ENCODE measurements at regions not wholly inside any gene's neighbourhood (a gene's known extent, or its start where the extent isn't known, plus 50 kb on each side); places are given as distances from the start of the nearest gene placed in this dataset.
A peak's percentile ranks its signal among the peaks of the same experiment; 100 is the strongest.

DNA sequence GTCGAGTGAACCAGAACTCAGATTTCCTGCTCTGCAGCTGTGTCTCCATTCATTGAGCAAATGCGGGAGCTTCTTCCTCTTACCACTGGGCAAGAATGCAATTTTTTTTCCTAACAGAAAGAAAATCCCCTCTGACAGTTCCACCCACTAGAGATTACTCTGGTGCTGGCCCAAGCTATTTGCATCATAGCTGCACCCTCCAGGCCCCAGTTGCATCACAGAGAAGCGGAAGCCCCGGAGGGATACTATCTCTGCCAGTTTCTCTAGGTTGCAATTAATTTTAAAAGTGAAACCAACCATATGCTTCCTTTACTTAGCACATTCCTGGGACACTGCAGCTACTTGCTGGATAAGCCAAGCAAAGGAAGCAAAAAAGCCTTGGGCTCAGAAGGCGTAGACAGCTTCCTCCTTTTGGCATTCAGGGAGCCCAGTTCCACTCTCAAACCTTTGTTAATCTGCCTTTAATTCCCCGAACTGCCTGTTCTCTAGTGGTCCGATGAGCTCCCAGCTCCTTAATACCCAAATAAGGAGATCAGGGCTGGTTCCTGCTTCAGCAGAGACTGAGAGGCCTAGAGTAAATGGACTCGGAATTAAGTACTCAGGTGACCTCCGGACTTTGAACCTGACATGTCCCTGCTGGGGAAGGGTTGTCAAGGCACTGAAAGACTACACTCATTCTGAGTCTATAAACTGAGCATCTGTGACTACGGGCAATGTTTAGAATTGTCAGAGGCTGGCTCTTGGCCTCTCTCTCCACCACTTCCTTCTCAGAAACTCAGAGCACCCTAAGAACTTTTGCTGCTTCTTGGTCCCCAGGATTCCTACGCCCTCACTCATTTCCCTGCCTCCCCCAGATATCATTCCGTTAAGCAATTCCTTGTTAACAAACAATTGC, 72.5 kb upstream of the TNFSF18 start (continued):
- peak; percentile 27; the same call in 1 of the 2 replicates for TF ChIP-seq SMC3 (IDR thresholded peaks at IDR 0.05; ENCODE audit: low read length)
- TF ChIP-seq ZNF34 (CRISPR knock-in tag; IDR thresholded peaks at IDR 0.05; ENCODE audit: borderline replicate concordance) = no peak
- peak; percentile 88 for TF ChIP-seq GATAD2A (CRISPR knock-in tag; IDR thresholded peaks at IDR 0.05)
- peak; percentile 53; the same call in 1 of the 2 replicates for TF ChIP-seq POLR2G (IDR thresholded peaks at IDR 0.05; ENCODE audit: low read depth, low read length)
- TF ChIP-seq, protein P1, sequence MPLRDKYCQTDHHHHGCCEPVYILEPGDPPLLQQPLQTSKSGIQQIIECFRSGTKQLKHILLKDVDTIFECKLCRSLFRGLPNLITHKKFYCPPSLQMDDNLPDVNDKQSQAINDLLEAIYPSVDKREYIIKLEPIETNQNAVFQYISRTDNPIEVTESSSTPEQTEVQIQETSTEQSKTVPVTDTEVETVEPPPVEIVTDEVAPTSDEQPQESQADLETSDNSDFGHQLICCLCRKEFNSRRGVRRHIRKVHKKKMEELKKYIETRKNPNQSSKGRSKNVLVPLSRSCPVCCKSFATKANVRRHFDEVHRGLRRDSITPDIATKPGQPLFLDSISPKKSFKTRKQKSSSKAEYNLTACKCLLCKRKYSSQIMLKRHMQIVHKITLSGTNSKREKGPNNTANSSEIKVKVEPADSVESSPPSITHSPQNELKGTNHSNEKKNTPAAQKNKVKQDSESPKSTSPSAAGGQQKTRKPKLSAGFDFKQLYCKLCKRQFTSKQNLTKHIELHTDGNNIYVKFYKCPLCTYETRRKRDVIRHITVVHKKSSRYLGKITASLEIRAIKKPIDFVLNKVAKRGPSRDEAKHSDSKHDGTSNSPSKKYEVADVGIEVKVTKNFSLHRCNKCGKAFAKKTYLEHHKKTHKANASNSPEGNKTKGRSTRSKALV (CRISPR knock-in tag; IDR thresholded peaks at IDR 0.05) = no peak
- TF ChIP-seq ZKSCAN1 (IDR thresholded peaks at IDR 0.05; ENCODE audit: low read length) = no peak
- no peak for TF ChIP-seq GABPA (IDR thresholded peaks at IDR 0.05; ENCODE audit: low read depth, low read length)
- TF ChIP-seq GABPA (CRISPR knock-in tag; IDR thresholded peaks at IDR 0.05; ENCODE audit: low read depth) = peak; percentile 41
- no peak for TF ChIP-seq CBX1 (IDR thresholded peaks at IDR 0.05; ENCODE audit: low read depth)
- 0 out of 2 replicates have a peak, but pooled peaks have one; percentile 29 for TF ChIP-seq FOXO1 (CRISPR knock-in tag; IDR thresholded peaks at IDR 0.05)
- peak; percentile 78; the same call in 1 of the 2 replicates for TF ChIP-seq KDM6A (CRISPR knock-in tag; IDR thresholded peaks at IDR 0.05; ENCODE audit: low read depth)
- TF ChIP-seq SSRP1 (CRISPR knock-in tag; IDR thresholded peaks at IDR 0.05) = 0 out of 2 replicates have a peak, but pooled peaks have one; percentile 72
- TF ChIP-seq RARA (CRISPR knock-in tag; IDR thresholded peaks at IDR 0.05) = peak; percentile 54; the same call in 1 of the 2 replicates
- TF ChIP-seq, protein P2, sequence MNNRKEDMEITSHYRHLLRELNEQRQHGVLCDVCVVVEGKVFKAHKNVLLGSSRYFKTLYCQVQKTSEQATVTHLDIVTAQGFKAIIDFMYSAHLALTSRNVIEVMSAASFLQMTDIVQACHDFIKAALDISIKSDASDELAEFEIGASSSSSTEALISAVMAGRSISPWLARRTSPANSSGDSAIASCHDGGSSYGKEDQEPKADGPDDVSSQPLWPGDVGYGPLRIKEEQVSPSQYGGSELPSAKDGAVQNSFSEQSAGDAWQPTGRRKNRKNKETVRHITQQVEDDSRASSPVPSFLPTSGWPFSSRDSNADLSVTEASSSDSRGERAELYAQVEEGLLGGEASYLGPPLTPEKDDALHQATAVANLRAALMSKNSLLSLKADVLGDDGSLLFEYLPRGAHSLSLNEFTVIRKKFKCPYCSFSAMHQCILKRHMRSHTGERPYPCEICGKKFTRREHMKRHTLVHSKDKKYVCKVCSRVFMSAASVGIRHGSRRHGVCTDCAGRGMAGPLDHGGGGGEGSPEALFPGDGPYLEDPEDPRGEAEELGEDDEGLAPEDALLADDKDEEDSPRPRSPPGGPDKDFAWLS (CRISPR knock-in tag; IDR thresholded peaks at IDR 0.05; ENCODE audit: borderline replicate concordance) = no peak
- peak; percentile 97 for TF ChIP-seq SRF (IDR thresholded peaks at IDR 0.05; ENCODE audit: low read depth, low read length)
- TF ChIP-seq RBFOX2 (IDR thresholded peaks at IDR 0.05; ENCODE audit: low read depth, low read length) = no peak
- TF ChIP-seq, protein P3, sequence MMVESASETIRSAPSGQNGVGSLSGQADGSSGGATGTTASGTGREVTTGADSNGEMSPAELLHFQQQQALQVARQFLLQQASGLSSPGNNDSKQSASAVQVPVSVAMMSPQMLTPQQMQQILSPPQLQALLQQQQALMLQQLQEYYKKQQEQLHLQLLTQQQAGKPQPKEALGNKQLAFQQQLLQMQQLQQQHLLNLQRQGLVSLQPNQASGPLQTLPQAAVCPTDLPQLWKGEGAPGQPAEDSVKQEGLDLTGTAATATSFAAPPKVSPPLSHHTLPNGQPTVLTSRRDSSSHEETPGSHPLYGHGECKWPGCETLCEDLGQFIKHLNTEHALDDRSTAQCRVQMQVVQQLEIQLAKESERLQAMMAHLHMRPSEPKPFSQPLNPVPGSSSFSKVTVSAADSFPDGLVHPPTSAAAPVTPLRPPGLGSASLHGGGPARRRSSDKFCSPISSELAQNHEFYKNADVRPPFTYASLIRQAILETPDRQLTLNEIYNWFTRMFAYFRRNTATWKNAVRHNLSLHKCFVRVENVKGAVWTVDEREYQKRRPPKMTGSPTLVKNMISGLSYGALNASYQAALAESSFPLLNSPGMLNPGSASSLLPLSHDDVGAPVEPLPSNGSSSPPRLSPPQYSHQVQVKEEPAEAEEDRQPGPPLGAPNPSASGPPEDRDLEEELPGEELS (CRISPR knock-in tag; IDR thresholded peaks at IDR 0.05) = peak; percentile 46; the same call in 1 of the 2 replicates
- peak; percentile 65 for TF ChIP-seq ZFY (CRISPR knock-in tag; IDR thresholded peaks at IDR 0.05)
- TF ChIP-seq, protein P4, sequence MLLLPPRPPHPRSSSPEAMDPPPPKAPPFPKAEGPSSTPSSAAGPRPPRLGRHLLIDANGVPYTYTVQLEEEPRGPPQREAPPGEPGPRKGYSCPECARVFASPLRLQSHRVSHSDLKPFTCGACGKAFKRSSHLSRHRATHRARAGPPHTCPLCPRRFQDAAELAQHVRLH (CRISPR knock-in tag; IDR thresholded peaks at IDR 0.05; ENCODE audit: borderline replicate concordance, low read depth) = 0 out of 2 replicates have a peak, but pooled peaks have one; percentile 40
- peak; percentile 45; the same call in 1 of the 2 replicates for TF ChIP-seq FOXA3 (CRISPR knock-in tag; IDR thresholded peaks at IDR 0.05)
- TF ChIP-seq, protein P5, sequence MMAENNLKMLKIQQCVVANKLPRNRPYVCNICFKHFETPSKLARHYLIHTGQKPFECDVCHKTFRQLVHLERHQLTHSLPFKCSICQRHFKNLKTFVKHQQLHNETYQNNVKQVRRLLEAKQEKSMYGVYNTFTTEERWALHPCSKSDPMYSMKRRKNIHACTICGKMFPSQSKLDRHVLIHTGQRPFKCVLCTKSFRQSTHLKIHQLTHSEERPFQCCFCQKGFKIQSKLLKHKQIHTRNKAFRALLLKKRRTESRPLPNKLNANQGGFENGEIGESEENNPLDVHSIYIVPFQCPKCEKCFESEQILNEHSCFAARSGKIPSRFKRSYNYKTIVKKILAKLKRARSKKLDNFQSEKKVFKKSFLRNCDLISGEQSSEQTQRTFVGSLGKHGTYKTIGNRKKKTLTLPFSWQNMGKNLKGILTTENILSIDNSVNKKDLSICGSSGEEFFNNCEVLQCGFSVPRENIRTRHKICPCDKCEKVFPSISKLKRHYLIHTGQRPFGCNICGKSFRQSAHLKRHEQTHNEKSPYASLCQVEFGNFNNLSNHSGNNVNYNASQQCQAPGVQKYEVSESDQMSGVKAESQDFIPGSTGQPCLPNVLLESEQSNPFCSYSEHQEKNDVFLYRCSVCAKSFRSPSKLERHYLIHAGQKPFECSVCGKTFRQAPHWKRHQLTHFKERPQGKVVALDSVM (CRISPR knock-in tag; IDR thresholded peaks at IDR 0.05) = peak; percentile 38; the same call in 1 of the 2 replicates
- TF ChIP-seq ZNF264 (CRISPR knock-in tag; IDR thresholded peaks at IDR 0.05) = peak; percentile 66; the same call in 1 of the 2 replicates
- TF ChIP-seq TEAD3 (CRISPR knock-in tag; optimal IDR thresholded peaks at IDR 0.05; ENCODE audit: borderline replicate concordance) = peak; percentile 48
